CD14-positive monocyte (primary cell): ENCODE measurements at regions not wholly inside any gene's neighbourhood (a gene's known extent, or its start where the extent isn't known, plus 50 kb on each side); places are given as distances from the start of the nearest gene placed in this dataset.

ENCODE experiments used
- DNase-seq, 3 donors: peaks; one replicate each; pipeline ENCODE4 v3.0.0-alpha.2; 2011 to 2022
- H2AFZ ChIP-seq: 2 replicates; pipeline ENCODE4 v1.6.0; 2012; ENCODE audit warnings: mild to moderate bottlenecking, low read depth, low read length, inconsistent platforms; ENCODE audit not compliant: insufficient read depth, poor library complexity, severe bottlenecking
- H3K27ac ChIP-seq, 2 donors: 1 replicate in 1 of 2; 2 replicates in 1 of 2; pipeline ENCODE4 v1.5.1; 2012 to 2013; ENCODE audit warnings: low read length in 2 of 2, control low read depth in 1 of 2, inconsistent platforms in 1 of 2, low read depth in 1 of 2, mild to moderate bottlenecking in 1 of 2
- H3K27me3 ChIP-seq, 2 donors: one replicate each; pipeline versions ENCODE4 v1.6.0 to v1.6.1; 2011 to 2013; ENCODE audit warnings: low read length in 2 of 2; ENCODE audit not compliant: control insufficient read depth in 2 of 2, insufficient read depth in 2 of 2
- H3K36me3 ChIP-seq, 2 donors: replicated peaks in 1 of 2; 1 replicate in 1 of 2; 2 replicates in 1 of 2; pipeline versions ENCODE4 v1.5.1 to v1.6.1; 2012 to 2013; ENCODE audit warnings: low read length in 2 of 2, control low read depth in 1 of 2, inconsistent platforms in 1 of 2, mild to moderate bottlenecking in 1 of 2; ENCODE audit not compliant: insufficient read depth in 2 of 2, control insufficient read depth in 1 of 2
- H3K4me1 ChIP-seq, 2 donors: 1 replicate in 1 of 2; 2 replicates in 1 of 2; pipeline versions ENCODE4 v1.5.1 to v1.6.1; 2012 to 2013; ENCODE audit warnings: low read length in 2 of 2, control low read depth in 1 of 2, inconsistent platforms in 1 of 2, mild to moderate bottlenecking in 1 of 2, moderate library complexity in 1 of 2; ENCODE audit not compliant: insufficient read depth in 2 of 2, control insufficient read depth in 1 of 2
- H3K4me2 ChIP-seq: replicated peaks from 2 replicates; pipeline ENCODE3; 2012; ENCODE audit warnings: low read length, moderate library complexity, mild to moderate bottlenecking; ENCODE audit not compliant: poor library complexity, severe bottlenecking; ENCODE audit errors: extremely low read depth
- H3K4me3 ChIP-seq, 3 experiments: fragments of 200-600 bp in 1 of 3; sonication (generic) in 1 of 3; replicated peaks in 1 of 3; 1 replicate in 2 of 3; 2 replicates in 1 of 3; pipeline ENCODE4 v1.5.1; 2011 to 2013; ENCODE audit warnings: low read length in 3 of 3, mild to moderate bottlenecking in 3 of 3, control low read depth in 2 of 3, low read depth in 2 of 3, inconsistent platforms in 1 of 3, moderate library complexity in 1 of 3
- H3K79me2 ChIP-seq: 2 replicates; pipeline ENCODE4 v1.6.0; 2012; ENCODE audit warnings: mild to moderate bottlenecking, control low read depth, inconsistent platforms, low read length, moderate library complexity; ENCODE audit not compliant: insufficient read depth
- H3K9ac ChIP-seq: 2 replicates; pipeline ENCODE4 v1.6.0; 2017; ENCODE audit warnings: low read length, mild to moderate bottlenecking; ENCODE audit not compliant: insufficient read depth, poor library complexity, severe bottlenecking
- H3K9me3 ChIP-seq, 2 donors: replicated peaks in 1 of 2; 1 replicate in 1 of 2; 2 replicates in 1 of 2; pipeline versions ENCODE4 v1.5.1 to v1.6.1; 2012 to 2013; ENCODE audit warnings: low read length in 2 of 2, control low read depth in 1 of 2; ENCODE audit not compliant: control insufficient read depth in 1 of 2, insufficient read depth in 1 of 2
- H4K20me1 ChIP-seq: 2 replicates; pipeline ENCODE4 v1.6.0; 2012; ENCODE audit warnings: mild to moderate bottlenecking, low read length, control low read depth, moderate library complexity; ENCODE audit not compliant: insufficient read depth
- H3K27ac Mint-ChIP-seq, 7 donors: one replicate each; pipeline ENCODE4 v1.8.0; 2020; ENCODE audit warnings: mild to moderate bottlenecking in 7 of 7, mixed read lengths in 7 of 7, moderate library complexity in 6 of 7, inconsistent platforms in 2 of 7
- H3K27me3 Mint-ChIP-seq, 3 donors: one replicate each; pipeline ENCODE4 v1.8.0; 2021 to 2022; ENCODE audit warnings: low read depth in 3 of 3, mild to moderate bottlenecking in 3 of 3, mixed read lengths in 3 of 3, moderate library complexity in 3 of 3, inconsistent platforms in 1 of 3
- H3K36me3 Mint-ChIP-seq, 2 donors: one replicate each; pipeline ENCODE4 v1.8.0; 2020; ENCODE audit warnings: mixed read lengths in 2 of 2, inconsistent platforms in 1 of 2, mild to moderate bottlenecking in 1 of 2
- H3K4me1 Mint-ChIP-seq: one replicate; pipeline ENCODE4 v1.8.0; 2020; ENCODE audit warnings: mild to moderate bottlenecking, mixed read lengths
- H3K4me3 Mint-ChIP-seq, 2 donors: one replicate each; pipeline ENCODE4 v1.8.0; 2020; ENCODE audit warnings: mild to moderate bottlenecking in 2 of 2, mixed read lengths in 2 of 2, moderate library complexity in 1 of 2
- H3K9me3 Mint-ChIP-seq, 7 donors: one replicate each; pipeline ENCODE4 v1.8.0; 2020 to 2022; ENCODE audit warnings: mixed read lengths in 7 of 7, mild to moderate bottlenecking in 6 of 7, moderate library complexity in 6 of 7, inconsistent platforms in 2 of 7
- WGBS: methylation state at CpG from one replicate; pipeline ENCODE4 v1.1.5; 2013; ENCODE audit warnings: missing lambda C conversion rate; ENCODE audit not compliant: insufficient coverage; 5-methylcytosine and 5-hydroxymethylcytosine counted together
- intact Hi-C, 2 donors: fragments of 100-400 bp; cut with micrococcal nuclease; formaldehyde crosslinking; loops; one replicate each; pipeline versions ENCODE4 v1.15.0 to v1.15.1; 2023
- TF ChIP-seq, protein P1 (sequence below): fragments of 200-600 bp; IDR thresholded peaks from one replicate; pipeline ENCODE4 v1.8.0; 2022; ENCODE audit warnings: antibody characterized with exemption, mild to moderate bottlenecking

DNA sequence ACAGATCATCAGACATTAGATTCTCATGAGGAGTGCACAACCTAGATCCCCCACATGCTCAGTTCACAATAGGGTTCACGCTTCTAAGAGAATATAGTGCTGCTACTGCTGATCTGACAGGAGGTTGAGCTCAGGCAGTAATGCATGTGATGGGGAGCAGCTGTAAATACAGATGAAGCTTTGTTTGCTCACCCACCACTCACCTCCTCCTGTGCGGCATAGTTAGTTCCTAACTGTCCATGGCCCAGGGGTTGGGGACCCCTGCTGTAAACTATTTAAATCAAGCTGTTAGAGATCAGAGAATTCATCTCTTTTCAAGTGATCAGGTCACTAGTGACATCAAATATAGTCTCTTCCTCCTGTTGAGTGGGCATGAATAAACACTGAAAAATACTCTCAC lies 88.8 kb upstream of the ACVR2A start:
- Histone ChIP-seq H3K9me3 (no peaks in the 10 kb centered on the region), H3K36me3 (no peaks in the 10 kb centered on the region), H2AFZ (no peak overlapping the region), H4K20me1 (no peaks in the 10 kb centered on the region), H3K27ac (no peak overlapping the region), H3K4me1 (no peaks in the 10 kb centered on the region), H3K4me3 (no peak overlapping the region), H3K27me3 (no peaks in the 10 kb centered on the region), H3K4me2 (no peak overlapping the region), H3K9ac (no peak overlapping the region), H3K79me2 (no peaks in the 10 kb centered on the region)
- H3K4me1 Mint-ChIP-seq, result no peaks in the 10 kb centered on the region
- H3K9me3 Mint-ChIP-seq, result peaks cover 0 to 3% (median 1%) of the 10 kb centered on the region in 7 donors
- H3K36me3 Mint-ChIP-seq, result no peaks in the 10 kb centered on the region
- H3K27me3 Mint-ChIP-seq, result peaks cover 0 to 4% (median 3%) of the 10 kb centered on the region in 3 donors
- 100% methylated on average over 1 of the region's 2 CpGs for WGBS
- H3K27ac Mint-ChIP-seq, result no peak overlapping the region
- TF ChIP-seq, protein P1, sequence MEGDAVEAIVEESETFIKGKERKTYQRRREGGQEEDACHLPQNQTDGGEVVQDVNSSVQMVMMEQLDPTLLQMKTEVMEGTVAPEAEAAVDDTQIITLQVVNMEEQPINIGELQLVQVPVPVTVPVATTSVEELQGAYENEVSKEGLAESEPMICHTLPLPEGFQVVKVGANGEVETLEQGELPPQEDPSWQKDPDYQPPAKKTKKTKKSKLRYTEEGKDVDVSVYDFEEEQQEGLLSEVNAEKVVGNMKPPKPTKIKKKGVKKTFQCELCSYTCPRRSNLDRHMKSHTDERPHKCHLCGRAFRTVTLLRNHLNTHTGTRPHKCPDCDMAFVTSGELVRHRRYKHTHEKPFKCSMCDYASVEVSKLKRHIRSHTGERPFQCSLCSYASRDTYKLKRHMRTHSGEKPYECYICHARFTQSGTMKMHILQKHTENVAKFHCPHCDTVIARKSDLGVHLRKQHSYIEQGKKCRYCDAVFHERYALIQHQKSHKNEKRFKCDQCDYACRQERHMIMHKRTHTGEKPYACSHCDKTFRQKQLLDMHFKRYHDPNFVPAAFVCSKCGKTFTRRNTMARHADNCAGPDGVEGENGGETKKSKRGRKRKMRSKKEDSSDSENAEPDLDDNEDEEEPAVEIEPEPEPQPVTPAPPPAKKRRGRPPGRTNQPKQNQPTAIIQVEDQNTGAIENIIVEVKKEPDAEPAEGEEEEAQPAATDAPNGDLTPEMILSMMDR, result no peak
- intact Hi-C loops, result no loop called here
- no peak for DNase-seq
- no peak overlapping the region for H3K4me3 Mint-ChIP-seq

DNA sequence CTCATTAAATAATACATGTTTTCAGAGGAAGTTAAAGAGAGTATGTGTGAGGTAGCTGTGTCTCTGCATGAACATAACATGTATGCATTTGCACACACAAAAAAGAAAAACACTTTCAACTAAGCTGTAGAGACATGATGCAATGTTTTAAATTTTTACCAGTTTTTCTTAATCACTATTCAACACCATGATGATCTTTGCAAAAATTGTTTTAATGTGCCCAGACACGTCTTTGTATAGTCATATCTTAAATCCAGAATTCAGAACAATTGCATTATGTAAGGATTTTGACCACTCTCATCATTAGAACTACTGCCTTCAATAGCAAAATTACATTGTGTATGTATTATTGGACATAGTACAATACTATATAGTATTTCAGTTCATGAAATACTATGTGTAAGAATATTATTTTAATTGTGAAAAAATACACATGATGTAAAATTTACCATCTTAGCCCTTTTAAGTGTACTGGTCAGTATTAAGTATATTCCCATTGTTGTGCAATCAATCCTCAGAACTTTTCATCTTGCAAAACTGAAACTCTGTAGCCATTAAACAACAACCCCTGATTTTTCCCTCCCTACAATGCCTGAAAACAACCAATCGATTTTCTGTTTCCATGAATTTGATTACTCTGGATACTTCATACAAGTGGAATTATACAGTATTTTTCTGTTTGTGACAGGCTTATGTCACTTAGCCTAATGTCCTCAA lies 104.5 kb upstream of the ACVR2A start:
- no peaks in the 10 kb centered on the region for H3K4me1 Mint-ChIP-seq
- intact Hi-C loops, result no loop called here

More for the DNA sequence above, 104.5 kb upstream of the ACVR2A start:
- Histone ChIP-seq H3K4me1 (no peaks in the 10 kb centered on the region), H2AFZ (no peak overlapping the region), H3K79me2 (no peaks in the 10 kb centered on the region), H3K36me3 (no peaks in the 10 kb centered on the region), H3K4me3 (no peak overlapping the region), H3K9ac (no peak overlapping the region), H4K20me1 (no peaks in the 10 kb centered on the region), H3K4me2 (no peak overlapping the region), H3K27me3 (no peaks in the 10 kb centered on the region), H3K27ac (no peak overlapping the region), H3K9me3 (no peaks in the 10 kb centered on the region)
- peaks cover 0 to 3% (median 2%) of the 10 kb centered on the region in 3 donors for H3K27me3 Mint-ChIP-seq
- H3K36me3 Mint-ChIP-seq, result no peaks in the 10 kb centered on the region
- TF ChIP-seq, protein P1, result no peak
- peaks cover 0 to 7% (median 1%) of the 10 kb centered on the region in 7 donors for H3K9me3 Mint-ChIP-seq
- H3K4me3 Mint-ChIP-seq, result no peak overlapping the region
- DNase-seq, result no peak
- no CpG with 5 or more reads among the region's 2 CpGs for WGBS
- H3K27ac Mint-ChIP-seq, result no peak overlapping the region
